ENCODE measurements at regions not wholly inside any gene's neighbourhood (a gene's known extent, or its start where the extent isn't known, plus 50 kb on each side); places are given as distances from the start of the nearest gene placed in this dataset.
"Not testable (repeated sequence)": the region's sequence is repeated elsewhere in the genome, so short reads cannot be mapped to it uniquely, and the experiment has no call there.

- TF ChIP-seq CTCF (conservative IDR thresholded peaks at IDR 0.05; ENCODE audit: low read depth, low read length), result no peak
- H3K4me3 ChIP-seq (ENCODE audit: low read depth, low read length), result no peak overlapping the region
- DNase-seq (ENCODE audit: low read depth), result no peak
Observed at GRCh38 chr7:68074242-68074641, 1077.6 kb downstream of the TYW1 start.

GRCh38 chr7:68078157-68078710, 1081.6 kb downstream of the TYW1 start:
- no peak for DNase-seq (ENCODE audit: low read depth)
- TF ChIP-seq CTCF (conservative IDR thresholded peaks at IDR 0.05; ENCODE audit: low read depth, low read length), result no peak
- no peak overlapping the region for H3K4me3 ChIP-seq (ENCODE audit: low read depth, low read length)

- not testable (repeated sequence) for DNase-seq (ENCODE audit: low read depth); H3K4me3 ChIP-seq (ENCODE audit: low read depth, low read length)
Observed at GRCh38 chr7:68082066-68082960, 1085.7 kb downstream of the TYW1 start.

GRCh38 chr7:68082961-68083657, 1086.5 kb downstream of the TYW1 start:
- not testable (repeated sequence) for H3K4me3 ChIP-seq (ENCODE audit: low read depth, low read length); DNase-seq (ENCODE audit: low read depth)

- DNase-seq (ENCODE audit: low read depth), result no peak
- TF ChIP-seq CTCF (conservative IDR thresholded peaks at IDR 0.05; ENCODE audit: low read depth, low read length), result no peak
- H3K4me3 ChIP-seq (ENCODE audit: low read depth, low read length), result no peak overlapping the region
Observed at GRCh38 chr7:68087401-68087800, 1090.8 kb downstream of the TYW1 start.

- DNase-seq (ENCODE audit: low read depth), result no peak
- no peak for TF ChIP-seq CTCF (conservative IDR thresholded peaks at IDR 0.05; ENCODE audit: low read depth, low read length)
- H3K4me3 ChIP-seq (ENCODE audit: low read depth, low read length), result no peak overlapping the region
Observed at GRCh38 chr7:68088879-68089278, 1092.2 kb downstream of the TYW1 start.

- H3K4me3 ChIP-seq (ENCODE audit: low read depth, low read length); DNase-seq (ENCODE audit: low read depth): not testable (repeated sequence)
Observed at GRCh38 chr7:68090256-68090655, 1093.6 kb downstream of the TYW1 start.

GRCh38 chr7:68103319-68103718, 1106.7 kb downstream of the TYW1 start:
- H3K4me3 ChIP-seq (ENCODE audit: low read depth, low read length), result no peak overlapping the region
- no peak for TF ChIP-seq CTCF (conservative IDR thresholded peaks at IDR 0.05; ENCODE audit: low read depth, low read length)

More at GRCh38 chr7:68103319-68103718, 1106.7 kb downstream of the TYW1 start:
- DNase-seq (ENCODE audit: low read depth), result no peak

Data from epithelial cell of proximal tubule (primary cell).